Peyer's patch (tissue), 4 donors: ENCODE measurements at regions not wholly inside any gene's neighbourhood (a gene's known extent, or its start where the extent isn't known, plus 50 kb on each side); places are given as distances from the start of the nearest gene placed in this dataset.
A peak's percentile ranks its signal among the peaks of the same experiment; 100 is the strongest.

Source experiments
- DNase-seq, 3 donors: peaks; one replicate each; pipeline ENCODE4 v3.0.0-alpha.2; 2017 to 2019
- H3K27ac ChIP-seq, 4 donors: fragments of 200-600 bp; sonication (generic); one replicate each; pipeline ENCODE4 v1.5.1; 2016 to 2019
- H3K27me3 ChIP-seq, 2 donors: fragments of 200-600 bp; sonication (generic); one replicate each; pipeline ENCODE4 v1.5.1; 2019
- H3K36me3 ChIP-seq, 3 donors: fragments of 200-600 bp; sonication (generic); one replicate each; pipeline ENCODE4 v1.5.1; 2016 to 2019
- H3K4me1 ChIP-seq, 4 donors: fragments of 200-600 bp; sonication (generic); one replicate each; pipeline ENCODE4 v1.5.1; 2016 to 2019
- H3K4me3 ChIP-seq, 4 donors: fragments of 200-600 bp; sonication (generic); 1 replicate in 3 of 4; 2 replicates in 1 of 4; pipeline ENCODE4 v1.5.1; 2016 to 2019; ENCODE audit warnings: mild to moderate bottlenecking in 1 of 4
- H3K9me3 ChIP-seq, 4 donors: fragments of 200-600 bp; sonication (generic); one replicate each; pipeline ENCODE4 v1.5.1; 2016 to 2019; ENCODE audit warnings: mild to moderate bottlenecking in 1 of 4
- POLR2A ChIP-seq, 2 donors: fragments of 450-650 bp; IDR thresholded peaks; one replicate each; pipeline ENCODE4 v1.5.1; 2017; ENCODE audit warnings: antibody characterized with exemption in 2 of 2, mild to moderate bottlenecking in 2 of 2, moderate library complexity in 2 of 2
- TF ChIP-seq, protein P1 (sequence below), 6 experiments: fragments of 450-650 bp in 4 of 6; fragments of 200-600 bp in 2 of 6; sonication (generic) in 1 of 6; IDR thresholded peaks; one replicate each; pipeline ENCODE4 v1.5.1; 2017 to 2019; ENCODE audit warnings: antibody characterized with exemption in 6 of 6, mild to moderate bottlenecking in 3 of 6, moderate library complexity in 1 of 6

DNA sequence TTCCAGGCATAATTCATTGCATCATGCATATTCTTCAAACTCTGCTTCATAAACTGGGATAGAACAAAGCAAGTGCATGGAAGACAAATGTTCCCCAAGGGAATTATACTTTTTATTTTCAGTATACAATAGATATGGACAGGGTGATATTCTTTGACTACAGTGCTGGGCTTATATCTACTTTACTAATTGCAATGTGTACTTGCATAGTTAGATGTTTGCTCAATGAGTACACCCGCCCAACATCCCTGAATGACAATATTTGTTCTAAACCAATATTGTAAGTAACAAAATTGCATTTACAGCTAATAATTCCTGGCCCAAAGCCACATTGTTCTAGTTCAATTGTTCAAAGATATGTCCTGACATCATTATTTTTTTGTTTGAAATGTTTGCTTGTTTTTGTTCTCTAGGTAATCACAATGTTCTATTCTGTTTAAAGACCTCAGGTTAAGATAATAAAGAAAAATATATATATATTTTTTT lies 171.4 kb downstream of the PTN start:
- no peak overlapping the region for H3K27ac ChIP-seq
- no peaks in the 10 kb centered on the region for H3K9me3 ChIP-seq
- H3K4me3 ChIP-seq: no peak overlapping the region
- no peaks in the 10 kb centered on the region for H3K36me3 ChIP-seq
- H3K4me1 ChIP-seq: no peaks in the 10 kb centered on the region
- DNase-seq: no peak
- no peaks in the 10 kb centered on the region for H3K27me3 ChIP-seq
- TF ChIP-seq POLR2A (IDR thresholded peaks at IDR 0.05): no peak
- TF ChIP-seq, protein P1, sequence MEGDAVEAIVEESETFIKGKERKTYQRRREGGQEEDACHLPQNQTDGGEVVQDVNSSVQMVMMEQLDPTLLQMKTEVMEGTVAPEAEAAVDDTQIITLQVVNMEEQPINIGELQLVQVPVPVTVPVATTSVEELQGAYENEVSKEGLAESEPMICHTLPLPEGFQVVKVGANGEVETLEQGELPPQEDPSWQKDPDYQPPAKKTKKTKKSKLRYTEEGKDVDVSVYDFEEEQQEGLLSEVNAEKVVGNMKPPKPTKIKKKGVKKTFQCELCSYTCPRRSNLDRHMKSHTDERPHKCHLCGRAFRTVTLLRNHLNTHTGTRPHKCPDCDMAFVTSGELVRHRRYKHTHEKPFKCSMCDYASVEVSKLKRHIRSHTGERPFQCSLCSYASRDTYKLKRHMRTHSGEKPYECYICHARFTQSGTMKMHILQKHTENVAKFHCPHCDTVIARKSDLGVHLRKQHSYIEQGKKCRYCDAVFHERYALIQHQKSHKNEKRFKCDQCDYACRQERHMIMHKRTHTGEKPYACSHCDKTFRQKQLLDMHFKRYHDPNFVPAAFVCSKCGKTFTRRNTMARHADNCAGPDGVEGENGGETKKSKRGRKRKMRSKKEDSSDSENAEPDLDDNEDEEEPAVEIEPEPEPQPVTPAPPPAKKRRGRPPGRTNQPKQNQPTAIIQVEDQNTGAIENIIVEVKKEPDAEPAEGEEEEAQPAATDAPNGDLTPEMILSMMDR (IDR thresholded peaks at IDR 0.05): no peak

DNA sequence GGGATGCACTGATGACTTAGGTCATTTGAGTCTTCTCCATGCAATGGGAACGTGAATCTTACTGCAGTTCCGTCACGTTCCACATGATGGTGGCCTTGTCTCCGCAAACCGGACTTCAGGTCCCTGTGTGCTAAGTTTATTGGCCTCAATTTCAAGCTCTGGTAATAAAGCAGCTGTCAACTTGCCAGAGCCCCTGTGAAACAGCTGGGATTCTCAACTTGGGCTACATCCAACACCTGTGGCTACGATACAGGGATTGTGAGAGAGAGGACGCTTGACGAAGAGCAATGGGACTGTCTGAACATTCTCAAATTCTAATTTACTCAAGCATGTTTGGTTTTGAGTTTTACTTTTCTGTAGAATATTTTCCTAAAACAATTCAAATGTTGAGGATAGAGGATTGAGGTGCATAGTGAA lies 174.2 kb downstream of the PTN start:
- Histone ChIP-seq H3K36me3 (no peaks in the 10 kb centered on the region), H3K4me3 (no peak overlapping the region), H3K4me1 (no peaks in the 10 kb centered on the region), H3K27me3 (no peaks in the 10 kb centered on the region), H3K9me3 (no peaks in the 10 kb centered on the region), H3K27ac (no peak overlapping the region)
- DNase-seq: no peak
- TF ChIP-seq, protein P1 (IDR thresholded peaks at IDR 0.05): peak in 2 of 6 experiments; percentile 13 to 29
- no peak for TF ChIP-seq POLR2A (IDR thresholded peaks at IDR 0.05)

DNA sequence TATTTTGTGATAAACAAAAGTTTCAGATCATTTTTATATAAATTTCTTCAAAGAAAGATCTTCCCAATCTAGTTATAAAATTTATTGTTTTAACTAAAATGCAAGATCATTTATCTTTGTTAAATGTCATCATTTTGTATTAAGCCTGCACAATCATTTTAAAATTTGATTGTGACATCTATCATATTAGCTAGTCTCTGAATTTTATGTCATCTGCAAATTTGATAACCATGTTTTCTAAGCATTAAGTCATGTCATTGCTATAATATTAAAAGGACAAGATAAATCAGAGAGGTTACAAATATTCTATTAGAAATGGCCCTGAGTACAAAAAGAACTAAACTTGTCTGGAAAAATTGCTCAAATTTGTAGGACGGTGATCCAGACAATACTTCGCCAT lies 175.9 kb downstream of the PTN start:
- H3K9me3 ChIP-seq: no peaks in the 10 kb centered on the region
- no peaks in the 10 kb centered on the region for H3K27me3 ChIP-seq
- no peaks in the 10 kb centered on the region for H3K4me1 ChIP-seq
- H3K27ac ChIP-seq: no peak overlapping the region
- no peak overlapping the region for H3K4me3 ChIP-seq
- no peak for TF ChIP-seq POLR2A (IDR thresholded peaks at IDR 0.05)
- TF ChIP-seq, protein P1 (IDR thresholded peaks at IDR 0.05): no peak
- no peaks in the 10 kb centered on the region for H3K36me3 ChIP-seq
- DNase-seq: no peak

DNA sequence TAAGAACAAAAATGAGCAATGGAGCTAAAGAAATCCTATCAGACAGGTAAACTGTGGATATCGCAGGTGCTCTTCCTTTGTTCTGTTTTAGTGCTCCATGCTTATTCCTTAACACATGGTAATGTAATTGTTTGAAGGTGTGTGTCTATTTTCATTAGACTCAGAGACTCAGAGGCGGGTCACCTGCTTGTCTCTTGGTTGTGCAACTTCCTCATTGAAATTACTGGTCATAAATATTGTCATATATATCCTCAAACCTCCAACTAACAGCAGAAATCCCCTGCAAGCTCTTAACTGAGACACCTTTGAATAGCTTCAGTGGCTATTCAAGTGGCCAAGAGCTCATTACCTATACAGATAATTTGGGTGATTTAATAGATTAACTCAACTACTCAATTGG lies 177.2 kb downstream of the PTN start:
- H3K4me1 ChIP-seq: no peaks in the 10 kb centered on the region
- no peak for TF ChIP-seq POLR2A (IDR thresholded peaks at IDR 0.05)
- TF ChIP-seq, protein P1 (IDR thresholded peaks at IDR 0.05): no peak
- no peaks in the 10 kb centered on the region for H3K36me3 ChIP-seq
- no peak overlapping the region for H3K27ac ChIP-seq
- DNase-seq: no peak
- no peaks in the 10 kb centered on the region for H3K27me3 ChIP-seq
- H3K9me3 ChIP-seq: no peaks in the 10 kb centered on the region
- no peak overlapping the region for H3K4me3 ChIP-seq

DNA sequence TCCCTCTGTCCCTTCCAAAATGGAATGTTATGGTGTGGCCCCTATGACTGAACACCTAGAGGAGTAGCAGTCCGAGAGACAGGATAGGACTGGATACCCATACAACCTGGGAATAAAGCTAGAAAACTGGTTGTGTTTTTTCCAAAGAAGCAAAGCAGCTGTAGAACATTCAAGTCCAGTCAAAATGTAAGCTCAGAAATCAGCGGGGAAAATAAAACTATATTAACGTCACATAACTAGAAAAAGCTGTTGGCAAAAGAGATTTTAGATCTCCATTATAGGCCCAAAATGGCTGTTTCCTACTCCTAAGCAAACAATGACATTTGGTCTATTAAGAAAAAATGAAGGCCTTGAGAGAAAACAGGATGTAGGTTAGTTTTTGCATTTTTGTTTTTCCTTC lies 177.7 kb downstream of the PTN start:
- Histone ChIP-seq H3K9me3 (no peaks in the 10 kb centered on the region), H3K27ac (no peak overlapping the region), H3K36me3 (no peaks in the 10 kb centered on the region), H3K27me3 (no peaks in the 10 kb centered on the region), H3K4me3 (no peak overlapping the region), H3K4me1 (no peaks in the 10 kb centered on the region)
- no peak for TF ChIP-seq POLR2A (IDR thresholded peaks at IDR 0.05)
- TF ChIP-seq, protein P1 (IDR thresholded peaks at IDR 0.05): no peak
- no peak for DNase-seq

DNA sequence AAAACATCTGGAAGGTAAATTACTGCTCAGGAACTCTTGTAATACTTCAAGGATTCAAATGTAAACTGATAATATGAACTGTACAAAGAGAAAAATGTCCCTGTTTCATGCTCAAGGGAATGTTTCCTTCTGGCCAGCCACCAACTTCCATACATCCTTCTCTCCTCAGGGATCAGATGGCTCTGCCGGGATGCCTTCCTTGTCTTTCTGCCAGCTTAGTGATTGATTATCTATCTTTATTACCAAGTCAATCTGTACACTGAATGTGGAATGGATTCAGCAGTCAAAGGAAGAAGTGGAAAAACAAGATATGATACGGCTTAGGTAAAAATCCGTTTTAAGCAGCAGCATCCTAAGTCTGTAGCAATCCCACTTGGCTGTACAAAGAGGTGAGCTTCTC lies 178.3 kb downstream of the PTN start:
- Histone ChIP-seq H3K9me3 (no peaks in the 10 kb centered on the region), H3K4me1 (no peaks in the 10 kb centered on the region), H3K27ac (no peak overlapping the region), H3K4me3 (no peak overlapping the region), H3K36me3 (no peaks in the 10 kb centered on the region), H3K27me3 (no peaks in the 10 kb centered on the region)
- TF ChIP-seq, protein P1 (IDR thresholded peaks at IDR 0.05): no peak
- no peak for TF ChIP-seq POLR2A (IDR thresholded peaks at IDR 0.05)
- no peak for DNase-seq
